B cell (primary cell): ENCODE measurements at regions not wholly inside any gene's neighbourhood (a gene's known extent, or its start where the extent isn't known, plus 50 kb on each side); places are given as distances from the start of the nearest gene placed in this dataset.

ENCODE experiments used
- ATAC-seq: fragments of 200-7000 bp; cut with Tn5 transposase; one replicate; pipeline ENCODE4 v1.10.0; 2021; ENCODE audit warnings: low read depth, mild to moderate bottlenecking, moderate number of reproducible peaks, moderate library complexity
- CTCF ChIA-PET: fragments of 350-600 bp; sonication (Branson Sonifier 250); formaldehyde crosslinking; loops from one replicate; lab custom pipeline; 2021; ENCODE audit warnings: antibody characterized with exemption, inconsistent platforms; lab: Charles Lee
- POLR2A ChIA-PET: fragments of 350-600 bp; sonication (Branson Sonifier 250); formaldehyde crosslinking; loops from one replicate; lab custom pipeline; 2021; ENCODE audit warnings: antibody characterized with exemption; lab: Charles Lee
- DNase-seq: peaks from one replicate; pipeline ENCODE4 v3.0.0; 2013
- H2AFZ ChIP-seq: 2 replicates; pipeline ENCODE4 v1.6.1; 2012; ENCODE audit warnings: mild to moderate bottlenecking, low read depth, low read length; ENCODE audit not compliant: insufficient read depth, poor library complexity, severe bottlenecking
- H3K27ac ChIP-seq, 2 donors: 1 replicate in 1 of 2; 2 replicates in 1 of 2; pipeline ENCODE4 v1.5.1; 2012 to 2013; ENCODE audit warnings: low read length in 2 of 2, mild to moderate bottlenecking in 2 of 2, moderate library complexity in 1 of 2
- H3K27me3 ChIP-seq, 4 experiments: fragments of 200-600 bp in 1 of 4; sonication (generic) in 1 of 4; replicated peaks in 1 of 4; 1 replicate in 2 of 4; 2 replicates in 2 of 4; pipeline versions ENCODE4 v1.6.1 to v1.7.0; 2013 to 2016; ENCODE audit warnings: low read length in 3 of 4, mild to moderate bottlenecking in 2 of 4, mixed read lengths in 1 of 4, moderate library complexity in 1 of 4; ENCODE audit not compliant: insufficient read depth in 4 of 4, control insufficient read depth in 3 of 4; ENCODE audit errors: control extremely low read depth in 1 of 4
- H3K36me3 ChIP-seq, 2 experiments: replicated peaks in 1 of 2; 1 replicate in 1 of 2; 2 replicates in 1 of 2; pipeline versions ENCODE4 v1.6.1 to v1.7.1; 2013; ENCODE audit warnings: low read length in 1 of 2; ENCODE audit not compliant: insufficient read depth in 2 of 2, control insufficient read depth in 1 of 2; ENCODE audit errors: control extremely low read depth in 1 of 2, extremely low read depth in 1 of 2
- H3K4me1 ChIP-seq, 2 donors: fragments of 200-600 bp in 1 of 2; sonication (generic) in 1 of 2; 1 replicate in 1 of 2; 2 replicates in 1 of 2; pipeline versions ENCODE4 v1.5.1 to v1.6.1; 2013 to 2017; ENCODE audit warnings: low read length in 2 of 2; ENCODE audit not compliant: control insufficient read depth in 2 of 2, insufficient read depth in 2 of 2
- H3K4me2 ChIP-seq: replicated peaks from 2 replicates; pipeline ENCODE3; 2012; ENCODE audit warnings: mild to moderate bottlenecking, low read depth, low read length; ENCODE audit not compliant: poor library complexity, severe bottlenecking
- H3K4me3 ChIP-seq, 5 experiments: fragments of 200-600 bp in 1 of 5; sonication (generic) in 1 of 5; 1 replicate in 3 of 5; 2 replicates in 2 of 5; pipeline versions ENCODE4 v1.5.1 to v1.7.0; 2011 to 2016; ENCODE audit warnings: low read length in 4 of 5, mild to moderate bottlenecking in 4 of 5, low read depth in 2 of 5, control low read depth in 1 of 5, moderate library complexity in 1 of 5; ENCODE audit not compliant: insufficient read depth in 1 of 5; ENCODE audit errors: control extremely low read depth in 1 of 5, extremely low read depth in 1 of 5
- H3K79me2 ChIP-seq: fragments of 200-600 bp; sonication (generic); one replicate; pipeline ENCODE4 v1.6.0; 2016; ENCODE audit warnings: low read length; ENCODE audit not compliant: control insufficient read depth, insufficient read depth
- H3K9ac ChIP-seq: fragments of 200-600 bp; sonication (generic); 2 replicates; pipeline ENCODE4 v1.6.1; 2017; ENCODE audit warnings: mild to moderate bottlenecking, low read length, moderate library complexity
- H3K9me3 ChIP-seq, 3 donors: one replicate each; pipeline versions ENCODE4 v1.6.1 to v1.7.1; 2013; ENCODE audit warnings: low read length in 2 of 3; ENCODE audit not compliant: control insufficient read depth in 2 of 3, insufficient read depth in 1 of 3; ENCODE audit errors: control extremely low read depth in 1 of 3
- H4K20me1 ChIP-seq: 2 replicates; pipeline ENCODE4 v1.6.0; 2012; ENCODE audit warnings: mild to moderate bottlenecking, low read length; ENCODE audit not compliant: insufficient read depth, control insufficient read depth, poor library complexity, severe bottlenecking
- H3K27ac Mint-ChIP-seq: one replicate; pipeline ENCODE4 v1.8.0; 2021; ENCODE audit warnings: mixed read lengths
- H3K27me3 Mint-ChIP-seq: one replicate; pipeline ENCODE4 v1.8.0; 2021; ENCODE audit warnings: mixed read lengths
- H3K4me1 Mint-ChIP-seq: one replicate; pipeline ENCODE4 v1.8.0; 2021; ENCODE audit warnings: mixed read lengths
- H3K4me3 Mint-ChIP-seq: one replicate; pipeline ENCODE4 v1.8.0; 2021; ENCODE audit warnings: mixed read lengths
- H3K9me3 Mint-ChIP-seq: one replicate; pipeline ENCODE4 v1.8.0; 2022; ENCODE audit warnings: mixed read lengths; ENCODE audit not compliant: insufficient read depth
- EZH2 ChIP-seq: IDR thresholded peaks from 2 replicates; pipeline ENCODE4 v1.6.1; 2012; ENCODE audit warnings: borderline replicate concordance, low read depth, mild to moderate bottlenecking, moderate library complexity, low read length; ENCODE audit not compliant: insufficient read depth, poor library complexity, severe bottlenecking
- WGBS: methylation state at CpG from one replicate; pipeline ENCODE4 v1.1.5; 2013; ENCODE audit warnings: missing lambda C conversion rate; ENCODE audit not compliant: insufficient coverage; 5-methylcytosine and 5-hydroxymethylcytosine counted together
- intact Hi-C: fragments of 100-400 bp; cut with micrococcal nuclease; formaldehyde crosslinking; loops from one replicate; pipeline ENCODE4 v1.10.0; 2022
- TF ChIP-seq, protein P1 (sequence below): fragments of 200-600 bp; IDR thresholded peaks from one replicate; pipeline ENCODE4 v1.8.0; 2022; ENCODE audit warnings: antibody characterized with exemption, mild to moderate bottlenecking

DNA sequence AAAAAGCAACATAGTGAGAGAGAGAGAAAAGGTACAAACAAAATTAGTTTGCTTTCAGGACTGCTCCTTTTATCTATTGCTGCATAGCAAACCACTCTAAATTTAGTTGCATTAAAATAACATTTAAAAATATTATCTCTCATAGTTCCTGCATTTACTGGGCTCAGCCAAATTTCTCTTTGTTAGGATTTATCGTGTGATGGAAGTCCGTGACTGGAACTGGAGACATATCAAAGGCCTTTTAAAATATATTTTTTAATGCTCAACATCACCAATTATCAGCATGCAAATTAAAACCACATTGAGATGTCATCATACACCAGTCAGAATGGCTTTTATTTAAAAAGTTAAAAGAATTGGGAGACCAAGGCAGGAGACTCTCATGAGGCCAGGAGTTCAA lies 107.6 kb upstream of the SYT1 start:
- intact Hi-C loops = no loop called here
- POLR2A ChIA-PET = no interaction called here
- no peak overlapping the region for H3K9ac ChIP-seq
- CTCF ChIA-PET = no interaction called here
- WGBS = no CpG with 5 or more reads among the region's 2 CpGs
- H3K9me3 ChIP-seq = no peaks in the 10 kb centered on the region
- H2AFZ ChIP-seq = no peak overlapping the region
- Mint-ChIP-seq H3K4me3 (no peak overlapping the region), H3K27me3 (no peaks in the 10 kb centered on the region), H3K9me3 (peaks cover 3% of the 10 kb centered on the region), H3K4me1 (no peaks in the 10 kb centered on the region), H3K27ac (no peak overlapping the region)
- no peak overlapping the region for H3K4me3 ChIP-seq
- no peak overlapping the region for H3K27ac ChIP-seq
- H3K27me3 ChIP-seq = no peaks in the 10 kb centered on the region
- ATAC-seq (no peak), DNase-seq (no peak)
- H3K36me3 ChIP-seq = no peaks in the 10 kb centered on the region
- no peaks in the 10 kb centered on the region for H3K4me1 ChIP-seq
- TF ChIP-seq, protein P1, sequence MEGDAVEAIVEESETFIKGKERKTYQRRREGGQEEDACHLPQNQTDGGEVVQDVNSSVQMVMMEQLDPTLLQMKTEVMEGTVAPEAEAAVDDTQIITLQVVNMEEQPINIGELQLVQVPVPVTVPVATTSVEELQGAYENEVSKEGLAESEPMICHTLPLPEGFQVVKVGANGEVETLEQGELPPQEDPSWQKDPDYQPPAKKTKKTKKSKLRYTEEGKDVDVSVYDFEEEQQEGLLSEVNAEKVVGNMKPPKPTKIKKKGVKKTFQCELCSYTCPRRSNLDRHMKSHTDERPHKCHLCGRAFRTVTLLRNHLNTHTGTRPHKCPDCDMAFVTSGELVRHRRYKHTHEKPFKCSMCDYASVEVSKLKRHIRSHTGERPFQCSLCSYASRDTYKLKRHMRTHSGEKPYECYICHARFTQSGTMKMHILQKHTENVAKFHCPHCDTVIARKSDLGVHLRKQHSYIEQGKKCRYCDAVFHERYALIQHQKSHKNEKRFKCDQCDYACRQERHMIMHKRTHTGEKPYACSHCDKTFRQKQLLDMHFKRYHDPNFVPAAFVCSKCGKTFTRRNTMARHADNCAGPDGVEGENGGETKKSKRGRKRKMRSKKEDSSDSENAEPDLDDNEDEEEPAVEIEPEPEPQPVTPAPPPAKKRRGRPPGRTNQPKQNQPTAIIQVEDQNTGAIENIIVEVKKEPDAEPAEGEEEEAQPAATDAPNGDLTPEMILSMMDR = no peak
- TF ChIP-seq EZH2 = no peak
- no peaks in the 10 kb centered on the region for H4K20me1 ChIP-seq
- H3K4me2 ChIP-seq = no peak overlapping the region
- no peaks in the 10 kb centered on the region for H3K79me2 ChIP-seq

DNA sequence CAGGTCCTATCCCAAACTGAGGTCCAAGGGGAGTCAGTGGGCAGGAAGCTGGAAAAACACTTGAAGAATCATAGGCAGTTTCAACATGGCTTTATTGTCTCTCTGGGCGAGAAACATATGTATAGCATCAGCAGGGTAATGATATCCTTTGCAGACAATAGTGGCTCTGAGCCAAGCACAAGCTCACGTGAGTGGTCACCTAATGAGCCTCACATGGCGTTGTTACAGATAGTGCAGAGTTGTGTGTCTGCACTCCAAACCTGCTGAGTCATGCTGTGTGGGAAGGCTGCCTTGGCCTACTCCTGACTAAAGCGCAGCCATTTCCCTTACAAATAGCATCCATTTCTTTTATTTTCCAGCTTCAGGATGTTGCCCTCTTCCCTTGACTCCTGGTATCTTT lies 105.2 kb upstream of the SYT1 start:
- peaks cover 3% of the 10 kb centered on the region for H3K9me3 Mint-ChIP-seq
- Histone ChIP-seq H4K20me1 (no peaks in the 10 kb centered on the region), H3K4me2 (no peak overlapping the region), H3K27ac (no peak overlapping the region), H3K27me3 (no peaks in the 10 kb centered on the region), H3K9me3 (peaks cover 0 to 1% (median 0%) of the 10 kb centered on the region in 3 donors), H3K9ac (no peak overlapping the region), H3K4me1 (no peaks in the 10 kb centered on the region), H2AFZ (no peak overlapping the region), H3K79me2 (no peaks in the 10 kb centered on the region), H3K36me3 (no peaks in the 10 kb centered on the region), H3K4me3 (no peak overlapping the region)
- H3K27ac Mint-ChIP-seq = no peak overlapping the region
- ATAC-seq (no peak), DNase-seq (no peak)
- no peak overlapping the region for H3K4me3 Mint-ChIP-seq
- intact Hi-C loops = no loop called here
- 72% methylated on average over 3 of the region's 4 CpGs for WGBS
- ChIA-PET POLR2A (no interaction called here), CTCF (no interaction called here)
- no peaks in the 10 kb centered on the region for H3K4me1 Mint-ChIP-seq
- no peaks in the 10 kb centered on the region for H3K27me3 Mint-ChIP-seq
- TF ChIP-seq EZH2 = no peak
- TF ChIP-seq, protein P1 = no peak
